H9 (cell line): ENCODE measurements at regions not wholly inside any gene's neighbourhood (a gene's known extent, or its start where the extent isn't known, plus 50 kb on each side); places are given as distances from the start of the nearest gene placed in this dataset.

Experiments used
- DNase-seq: peaks from one replicate; pipeline ENCODE4 v3.0.0-alpha.2; 2017
- H2AFZ ChIP-seq: one replicate; pipeline ENCODE4 v1.6.1; 2013; ENCODE audit warnings: mild to moderate bottlenecking, low read length, control low read depth, moderate library complexity
- H2AK5ac ChIP-seq: 2 replicates; pipeline ENCODE4 v1.6.1; 2013; ENCODE audit warnings: low read length, control low read depth, mixed read lengths; ENCODE audit not compliant: insufficient read length
- H2BK120ac ChIP-seq: one replicate; pipeline ENCODE4 v1.6.1; 2013; ENCODE audit warnings: low read depth, mild to moderate bottlenecking, low read length, control low read depth, inconsistent platforms; ENCODE audit not compliant: poor library complexity, severe bottlenecking
- H2BK12ac ChIP-seq: 2 replicates; pipeline ENCODE4 v1.6.1; 2013; ENCODE audit warnings: low read length, control low read depth, mixed read lengths, low read depth; ENCODE audit not compliant: insufficient read length
- H2BK15ac ChIP-seq: 2 replicates; pipeline ENCODE4 v1.6.1; 2013; ENCODE audit warnings: low read depth, low read length, control low read depth
- H2BK20ac ChIP-seq: one replicate; pipeline ENCODE4 v1.6.1; 2013; ENCODE audit warnings: low read depth, mild to moderate bottlenecking, low read length, control low read depth, inconsistent platforms; ENCODE audit not compliant: poor library complexity, severe bottlenecking
- H2BK5ac ChIP-seq: 2 replicates; pipeline ENCODE4 v1.6.1; 2013; ENCODE audit warnings: low read length, control low read depth, mixed read lengths; ENCODE audit not compliant: insufficient read length
- H3K14ac ChIP-seq: 2 replicates; pipeline ENCODE4 v1.6.1; 2013; ENCODE audit warnings: low read length, control low read depth; ENCODE audit not compliant: insufficient read depth
- H3K18ac ChIP-seq: 2 replicates; pipeline ENCODE4 v1.6.1; 2013; ENCODE audit warnings: low read depth, mild to moderate bottlenecking, mixed read lengths, low read length, control low read depth; ENCODE audit not compliant: insufficient read length
- H3K23ac ChIP-seq: 2 replicates; pipeline ENCODE4 v1.6.1; 2013; ENCODE audit warnings: low read length, control low read depth, mixed read lengths, low read depth; ENCODE audit not compliant: insufficient read length
- H3K23me2 ChIP-seq: 2 replicates; pipeline ENCODE4 v1.6.1; 2013; ENCODE audit warnings: low read depth, mild to moderate bottlenecking, mixed read lengths, low read length, control low read depth; ENCODE audit not compliant: insufficient read length, poor library complexity, severe bottlenecking
- H3K27ac ChIP-seq: 2 replicates; pipeline ENCODE4 v1.5.1; 2013; ENCODE audit warnings: low read length, control low read depth, mixed read lengths, low read depth; ENCODE audit not compliant: insufficient read length
- H3K27me3 ChIP-seq: 2 replicates; pipeline ENCODE4 v1.6.1; 2013; ENCODE audit warnings: low read length, control low read depth, inconsistent platforms; ENCODE audit not compliant: insufficient read depth
- H3K4ac ChIP-seq: 2 replicates; pipeline ENCODE4 v1.6.1; 2013; ENCODE audit warnings: low read depth, mild to moderate bottlenecking, control low read depth, inconsistent platforms, low read length, moderate library complexity
- H3K4me1 ChIP-seq: 2 replicates; pipeline ENCODE4 v1.6.1; 2013; ENCODE audit warnings: low read length, control low read depth, inconsistent platforms; ENCODE audit not compliant: insufficient read depth
- H3K4me2 ChIP-seq: 2 replicates; pipeline ENCODE4 v1.6.1; 2013; ENCODE audit warnings: low read length, control low read depth, mixed read lengths; ENCODE audit not compliant: insufficient read length, insufficient read depth
- H3K56ac ChIP-seq: 2 replicates; pipeline ENCODE4 v1.6.1; 2013; ENCODE audit warnings: low read depth, mild to moderate bottlenecking, mixed read lengths, low read length, control low read depth; ENCODE audit not compliant: insufficient read length
- H3K79me1 ChIP-seq: 2 replicates; pipeline ENCODE4 v1.6.1; 2013; ENCODE audit warnings: low read depth, mild to moderate bottlenecking, moderate library complexity, low read length, control low read depth, inconsistent platforms; ENCODE audit not compliant: insufficient read depth, poor library complexity, severe bottlenecking
- H3K79me2 ChIP-seq: 2 replicates; pipeline ENCODE4 v1.6.1; 2013; ENCODE audit warnings: low read length, control low read depth, inconsistent platforms; ENCODE audit not compliant: insufficient read depth
- H3K9ac ChIP-seq: 2 replicates; pipeline ENCODE4 v1.6.1; 2013; ENCODE audit warnings: low read length, control low read depth, mixed read lengths; ENCODE audit not compliant: insufficient read length; ENCODE audit errors: extremely low read depth
- H3K9me3 ChIP-seq: one replicate; pipeline ENCODE4 v1.6.1; 2013; ENCODE audit warnings: low read depth, low read length, inconsistent platforms; ENCODE audit not compliant: control insufficient read depth
- H3T11ph ChIP-seq: one replicate; pipeline ENCODE4 v1.6.1; 2013; ENCODE audit warnings: mild to moderate bottlenecking, low read length, control low read depth, inconsistent platforms
- H4K20me1 ChIP-seq: one replicate; pipeline ENCODE4 v1.6.1; 2013; ENCODE audit not compliant: control insufficient read depth, insufficient read length, insufficient read depth
- H4K5ac ChIP-seq: 2 replicates; pipeline ENCODE4 v1.6.1; 2013; ENCODE audit warnings: low read depth, mild to moderate bottlenecking, mixed read lengths, low read length, control low read depth; ENCODE audit not compliant: insufficient read length
- H4K8ac ChIP-seq: replicated peaks from 2 replicates; pipeline ENCODE4 v1.6.1; 2013; ENCODE audit warnings: low read length, control low read depth, mixed read lengths, low read depth; ENCODE audit not compliant: insufficient read length
- H4K91ac ChIP-seq: 2 replicates; pipeline ENCODE4 v1.6.1; 2013; ENCODE audit warnings: low read depth, mild to moderate bottlenecking, moderate library complexity, mixed read lengths, low read length, control low read depth; ENCODE audit not compliant: insufficient read length
- H3K27ac Mint-ChIP-seq, 3 experiments: 2 replicates in 2 of 3; 3 replicates in 1 of 3; pipeline ENCODE4 v1.8.0; 2020 to 2021; ENCODE audit warnings: mixed read lengths in 3 of 3, mild to moderate bottlenecking in 1 of 3, moderate library complexity in 1 of 3
- H3K27me3 Mint-ChIP-seq: 2 replicates; pipeline ENCODE4 v1.8.0; 2021; ENCODE audit warnings: low read depth, mild to moderate bottlenecking, moderate library complexity, mixed read lengths
- H3K36me3 Mint-ChIP-seq, 3 experiments: 2 replicates in 2 of 3; 3 replicates in 1 of 3; pipeline ENCODE4 v1.8.0; 2020 to 2021; ENCODE audit warnings: low read depth in 3 of 3, mixed read lengths in 3 of 3; ENCODE audit not compliant: insufficient read depth in 1 of 3
- H3K4me1 Mint-ChIP-seq, 2 experiments: 2 replicates each; pipeline ENCODE4 v1.8.0; 2020; ENCODE audit warnings: mixed read lengths in 2 of 2
- H3K4me3 Mint-ChIP-seq, 2 experiments: 2 replicates in 1 of 2; 3 replicates in 1 of 2; pipeline ENCODE4 v1.8.0; 2020 to 2021; ENCODE audit warnings: mild to moderate bottlenecking in 2 of 2, mixed read lengths in 2 of 2, moderate library complexity in 1 of 2
- H3K9me3 Mint-ChIP-seq, 2 experiments: 2 replicates in 1 of 2; 3 replicates in 1 of 2; pipeline ENCODE4 v1.8.0; 2020; ENCODE audit warnings: mild to moderate bottlenecking in 2 of 2, mixed read lengths in 2 of 2, moderate library complexity in 1 of 2
- TF ChIP-seq, protein P1 (sequence below): fragments of 200-600 bp; sonication (generic); conservative IDR thresholded peaks from 3 replicates; pipeline ENCODE4 v1.8.0; 2021; ENCODE audit warnings: antibody characterized with exemption, mild to moderate bottlenecking

DNA sequence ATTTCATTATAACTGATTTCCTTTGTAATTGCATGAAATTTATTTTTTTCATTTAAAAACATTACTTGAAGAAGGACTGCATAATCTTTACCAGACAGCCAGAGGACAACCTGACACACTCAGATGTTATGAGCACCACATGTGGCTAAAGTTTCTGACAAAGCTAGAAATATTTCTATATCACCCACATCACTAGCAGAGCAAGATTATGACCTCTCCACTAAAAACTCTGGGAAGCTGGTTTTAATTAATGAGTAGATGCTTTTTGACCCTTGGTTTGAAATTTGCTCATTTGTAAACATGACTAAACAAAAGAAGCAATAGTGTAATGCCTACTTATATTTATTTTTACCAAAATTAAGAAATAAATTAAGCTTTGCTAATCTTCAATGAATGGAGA, 661.5 kb upstream of the EPHA5 start:
- H4K5ac ChIP-seq = no peak overlapping the region
- Mint-ChIP-seq H3K4me3 (no peak overlapping the region), H3K4me1 (peaks cover 6% of the 10 kb centered on the region in 2 experiments), H3K36me3 (no peaks in the 10 kb centered on the region; a peak in 1 of 7 replicates), H3K27ac (no peak overlapping the region), H3K27me3 (no peaks in the 10 kb centered on the region), H3K9me3 (no peaks in the 10 kb centered on the region)
- no peak overlapping the region for H3K4me2 ChIP-seq
- TF ChIP-seq, protein P1, sequence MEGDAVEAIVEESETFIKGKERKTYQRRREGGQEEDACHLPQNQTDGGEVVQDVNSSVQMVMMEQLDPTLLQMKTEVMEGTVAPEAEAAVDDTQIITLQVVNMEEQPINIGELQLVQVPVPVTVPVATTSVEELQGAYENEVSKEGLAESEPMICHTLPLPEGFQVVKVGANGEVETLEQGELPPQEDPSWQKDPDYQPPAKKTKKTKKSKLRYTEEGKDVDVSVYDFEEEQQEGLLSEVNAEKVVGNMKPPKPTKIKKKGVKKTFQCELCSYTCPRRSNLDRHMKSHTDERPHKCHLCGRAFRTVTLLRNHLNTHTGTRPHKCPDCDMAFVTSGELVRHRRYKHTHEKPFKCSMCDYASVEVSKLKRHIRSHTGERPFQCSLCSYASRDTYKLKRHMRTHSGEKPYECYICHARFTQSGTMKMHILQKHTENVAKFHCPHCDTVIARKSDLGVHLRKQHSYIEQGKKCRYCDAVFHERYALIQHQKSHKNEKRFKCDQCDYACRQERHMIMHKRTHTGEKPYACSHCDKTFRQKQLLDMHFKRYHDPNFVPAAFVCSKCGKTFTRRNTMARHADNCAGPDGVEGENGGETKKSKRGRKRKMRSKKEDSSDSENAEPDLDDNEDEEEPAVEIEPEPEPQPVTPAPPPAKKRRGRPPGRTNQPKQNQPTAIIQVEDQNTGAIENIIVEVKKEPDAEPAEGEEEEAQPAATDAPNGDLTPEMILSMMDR = no peak
- H2BK5ac ChIP-seq = no peak overlapping the region
- no peak for DNase-seq
- H3K23ac ChIP-seq = no peak overlapping the region
- no peak overlapping the region for H3K14ac ChIP-seq
- no peak overlapping the region for H4K91ac ChIP-seq
- no peak overlapping the region for H2BK20ac ChIP-seq
- no peak overlapping the region for H3K56ac ChIP-seq
- no peak overlapping the region for H2BK120ac ChIP-seq
- no peak overlapping the region for H2AK5ac ChIP-seq
- no peaks in the 10 kb centered on the region for H3K79me2 ChIP-seq
- H2BK15ac ChIP-seq = no peak overlapping the region
- H3K9me3 ChIP-seq = no peaks in the 10 kb centered on the region
- no peaks in the 10 kb centered on the region for H3K27me3 ChIP-seq
- no peak overlapping the region for H3K27ac ChIP-seq
- H3K18ac ChIP-seq = no peak overlapping the region
- H4K20me1 ChIP-seq = no peaks in the 10 kb centered on the region
- no peak overlapping the region for H4K8ac ChIP-seq
- H3K4ac ChIP-seq = no peak overlapping the region
- H2BK12ac ChIP-seq = no peak overlapping the region
- H3K23me2 ChIP-seq = no peaks in the 10 kb centered on the region
- H3K79me1 ChIP-seq = no peaks in the 10 kb centered on the region
- H3K4me1 ChIP-seq = no peaks in the 10 kb centered on the region
- no peak overlapping the region for H3T11ph ChIP-seq
- no peak overlapping the region for H3K9ac ChIP-seq
- H2AFZ ChIP-seq = no peak overlapping the region
